ENCODE measurements at regions not wholly inside any gene's neighbourhood (a gene's known extent, or its start where the extent isn't known, plus 50 kb on each side); places are given as distances from the start of the nearest gene placed in this dataset.

- TF ChIP-seq CTCF (IDR thresholded peaks at IDR 0.05), result no peak
- TF ChIP-seq EZH2phosphoT487 (IDR thresholded peaks at IDR 0.05), result no peak
- no peak for TF ChIP-seq EZH2 (IDR thresholded peaks at IDR 0.05)
Measured at GRCh38 chr5:2530609-2531008, 220.9 kb downstream of the IRX2 start.

Measured in neural progenitor cell (in vitro differentiated cells).